ENCODE measurements at regions not wholly inside any gene's neighbourhood (a gene's known extent, or its start where the extent isn't known, plus 50 kb on each side); places are given as distances from the start of the nearest gene placed in this dataset.
A peak's percentile ranks its signal among the peaks of the same experiment; 100 is the strongest.

GRCh38 chr22:48945621-48946458 is 881.8 kb downstream of the BRD1 start:
- Histone ChIP-seq H3K4me1 (no peaks in the 10 kb centered on the region), H3K27ac (no peak overlapping the region), H3K27me3 (no peaks in the 10 kb centered on the region), H3K9me3 (no peaks in the 10 kb centered on the region), H3K4me3 (no peak overlapping the region), H3K36me3 (no peaks in the 10 kb centered on the region)
- peak; percentile 44 for DNase-seq (ENCODE audit: low spot score)
- no peak for TF ChIP-seq CTCF (IDR thresholded peaks at IDR 0.05)

- DNase-seq (ENCODE audit: low spot score) = peak; percentile 44
- no peaks in the 10 kb centered on the region for H3K36me3 ChIP-seq
- H3K27ac ChIP-seq = no peak overlapping the region
- no peak for TF ChIP-seq CTCF (IDR thresholded peaks at IDR 0.05)
- no peaks in the 10 kb centered on the region for H3K9me3 ChIP-seq
- H3K27me3 ChIP-seq = no peaks in the 10 kb centered on the region
- no peak overlapping the region for H3K4me3 ChIP-seq
- no peaks in the 10 kb centered on the region for H3K4me1 ChIP-seq
Measured at GRCh38 chr22:48944751-48945620, 882.7 kb downstream of the BRD1 start.

GRCh38 chr22:48944433-48944750 is 883.3 kb downstream of the BRD1 start:
- no peak for DNase-seq (ENCODE audit: low spot score)
- no peak overlapping the region for H3K27ac ChIP-seq
- H3K36me3 ChIP-seq = no peaks in the 10 kb centered on the region
- H3K27me3 ChIP-seq = no peaks in the 10 kb centered on the region
- H3K4me3 ChIP-seq = no peak overlapping the region
- TF ChIP-seq CTCF (IDR thresholded peaks at IDR 0.05) = no peak
- H3K4me1 ChIP-seq = no peaks in the 10 kb centered on the region
- H3K9me3 ChIP-seq = no peaks in the 10 kb centered on the region

GRCh38 chr22:48943567-48944432 is 883.9 kb downstream of the BRD1 start:
- Histone ChIP-seq H3K27ac (no peak overlapping the region), H3K4me1 (no peaks in the 10 kb centered on the region), H3K9me3 (no peaks in the 10 kb centered on the region), H3K4me3 (no peak overlapping the region), H3K36me3 (no peaks in the 10 kb centered on the region), H3K27me3 (no peaks in the 10 kb centered on the region)
- peak in 1 of 2 donors; percentile 38 for TF ChIP-seq CTCF (IDR thresholded peaks at IDR 0.05)
- peak; percentile 36 for DNase-seq (ENCODE audit: low spot score)

GRCh38 chr22:48942698-48943566 is 884.7 kb downstream of the BRD1 start:
- H3K36me3 ChIP-seq = no peaks in the 10 kb centered on the region
- peak; percentile 43 for DNase-seq (ENCODE audit: low spot score)
- no peak for TF ChIP-seq CTCF (IDR thresholded peaks at IDR 0.05)
- no peaks in the 10 kb centered on the region for H3K27me3 ChIP-seq
- no peaks in the 10 kb centered on the region for H3K9me3 ChIP-seq
- no peak overlapping the region for H3K27ac ChIP-seq
- H3K4me3 ChIP-seq = no peak overlapping the region
- no peaks in the 10 kb centered on the region for H3K4me1 ChIP-seq

All from right atrium auricular region (tissue), 2 donors.